IMR-90 (cell line): ENCODE measurements at regions not wholly inside any gene's neighbourhood (a gene's known extent, or its start where the extent isn't known, plus 50 kb on each side); places are given as distances from the start of the nearest gene placed in this dataset.

ENCODE experiments used
- ATAC-seq: fragments of 200-7000 bp; cut with Tn5 transposase; 2 replicates; pipeline ENCODE4 v1.9.1; 2020; ENCODE audit warnings: low read depth, mild to moderate bottlenecking, moderate library complexity
- BruUV-seq: library from RNA; stranded (reverse); fragments of 400-500 nt; replicated peaks from 2 replicates; lab custom pipeline; 2021; lab: Mats Ljungman, UMichigan
- CTCF ChIA-PET: fragments of 300-600 bp; formaldehyde crosslinking; extraction: SDS; loops from one replicate; lab custom pipeline; 2021; ENCODE audit warnings: antibody characterized with exemption; lab: Yijun Ruan, JAX
- POLR2A ChIA-PET: fragments of 300-600 bp; sonication (Branson Sonifier 250); formaldehyde crosslinking; loops from one replicate; lab custom pipeline; 2022; ENCODE audit warnings: antibody characterized with exemption; ENCODE audit not compliant: unreplicated experiment; lab: Charles Lee
- DNase-seq: peaks from one replicate; pipeline ENCODE4 v3.0.0; 2013
- H2AFZ ChIP-seq: replicated peaks from 2 replicates; pipeline ENCODE3; 2013; ENCODE audit warnings: low read length, mild to moderate bottlenecking; ENCODE audit not compliant: poor library complexity
- H2AK5ac ChIP-seq: 2 replicates; pipeline ENCODE4 v1.6.1; 2013; ENCODE audit warnings: low read depth, low read length, inconsistent platforms
- H2AK9ac ChIP-seq: replicated peaks from 2 replicates; pipeline ENCODE3; 2013; ENCODE audit warnings: mild to moderate bottlenecking, low read depth, low read length, moderate library complexity; ENCODE audit not compliant: poor library complexity
- H2BK120ac ChIP-seq: 2 replicates; pipeline ENCODE4 v1.6.1; 2013; ENCODE audit warnings: low read depth, low read length, inconsistent platforms
- H2BK15ac ChIP-seq: 3 replicates; pipeline ENCODE4 v1.6.1; 2013; ENCODE audit warnings: low read depth, low read length, inconsistent platforms
- H2BK20ac ChIP-seq: 2 replicates; pipeline ENCODE4 v1.6.1; 2013; ENCODE audit warnings: low read depth, mild to moderate bottlenecking, inconsistent platforms, low read length, moderate library complexity
- H2BK5ac ChIP-seq: 2 replicates; pipeline ENCODE4 v1.6.1; 2013; ENCODE audit warnings: mild to moderate bottlenecking, low read depth, low read length, inconsistent platforms; ENCODE audit not compliant: poor library complexity, severe bottlenecking
- H3K14ac ChIP-seq: replicated peaks from 2 replicates; pipeline ENCODE4 v1.6.1; 2013; ENCODE audit warnings: low read depth, low read length, inconsistent platforms
- H3K18ac ChIP-seq: 2 replicates; pipeline ENCODE4 v1.6.1; 2013; ENCODE audit warnings: low read depth, low read length, control low read depth
- H3K23ac ChIP-seq: 2 replicates; pipeline ENCODE4 v1.6.1; 2013; ENCODE audit warnings: low read depth, low read length, inconsistent platforms
- H3K27ac ChIP-seq: 2 replicates; pipeline ENCODE4 v1.5.1; 2013; ENCODE audit warnings: mild to moderate bottlenecking, control low read depth, low read length; ENCODE audit not compliant: insufficient read depth
- H3K27me3 ChIP-seq: 2 replicates; pipeline ENCODE4 v1.6.1; 2013; ENCODE audit warnings: low read length; ENCODE audit not compliant: control insufficient read depth, insufficient read depth
- H3K36me3 ChIP-seq: 2 replicates; pipeline ENCODE4 v1.6.1; 2013; ENCODE audit warnings: low read length, mixed read lengths; ENCODE audit not compliant: control insufficient read depth, insufficient read depth
- H3K4ac ChIP-seq: 2 replicates; pipeline ENCODE4 v1.6.1; 2013; ENCODE audit warnings: low read depth, low read length, inconsistent platforms
- H3K4me1 ChIP-seq: 2 replicates; pipeline ENCODE4 v1.6.1; 2013; ENCODE audit warnings: low read length, mixed read lengths; ENCODE audit not compliant: control insufficient read depth, insufficient read depth
- H3K4me2 ChIP-seq: 2 replicates; pipeline ENCODE4 v1.6.1; 2013; ENCODE audit warnings: low read depth, mild to moderate bottlenecking, control low read depth, low read length, moderate library complexity
- H3K4me3 ChIP-seq: 2 replicates; pipeline ENCODE4 v1.5.1; 2013; ENCODE audit warnings: low read depth, mild to moderate bottlenecking, control low read depth, low read length, moderate library complexity; ENCODE audit not compliant: insufficient read depth
- H3K56ac ChIP-seq: 2 replicates; pipeline ENCODE4 v1.6.1; 2013; ENCODE audit warnings: low read length, inconsistent platforms; ENCODE audit not compliant: insufficient read depth; ENCODE audit errors: extremely low read depth
- H3K79me1 ChIP-seq, 2 experiments: 2 replicates each; pipeline ENCODE4 v1.6.1; 2013; ENCODE audit warnings: low read length in 2 of 2, inconsistent platforms in 1 of 2, low read depth in 1 of 2
- H3K9ac ChIP-seq: 2 replicates; pipeline ENCODE4 v1.6.1; 2013; ENCODE audit warnings: low read depth, low read length, control low read depth
- H3K9me1 ChIP-seq: 2 replicates; pipeline ENCODE4 v1.6.1; 2013; ENCODE audit warnings: low read length, inconsistent platforms; ENCODE audit not compliant: insufficient read depth
- H3K9me3 ChIP-seq: 2 replicates; pipeline ENCODE4 v1.6.1; 2013; ENCODE audit warnings: low read length; ENCODE audit not compliant: control insufficient read depth, insufficient read depth
- H4K20me1 ChIP-seq: 2 replicates; pipeline ENCODE4 v1.6.1; 2013; ENCODE audit warnings: low read length, inconsistent platforms; ENCODE audit not compliant: insufficient read depth
- H4K5ac ChIP-seq: 2 replicates; pipeline ENCODE4 v1.6.1; 2013; ENCODE audit warnings: mild to moderate bottlenecking, low read depth, low read length, control low read depth
- H4K8ac ChIP-seq, 2 experiments: 2 replicates each; pipeline ENCODE4 v1.6.1; 2013; ENCODE audit warnings: low read depth in 2 of 2, low read length in 2 of 2, control low read depth in 1 of 2, inconsistent platforms in 1 of 2
- H4K91ac ChIP-seq: 2 replicates; pipeline ENCODE4 v1.6.1; 2013; ENCODE audit warnings: low read depth, low read length, inconsistent platforms; ENCODE audit not compliant: insufficient read depth
- CEBPB ChIP-seq: IDR thresholded peaks from 2 replicates; pipeline ENCODE4 v1.6.1; 2012; ENCODE audit warnings: low read depth, low read length, improper control_type of control experiment
- dilution Hi-C: fragments of 300-500 bp; cut with HindIII; formaldehyde crosslinking; loops from one replicate; pipeline ENCODE4 v1.14.3; 2018; ENCODE audit warnings: low sequenced_read_pairs; ENCODE audit not compliant: unreplicated experiment
- in situ Hi-C: fragments of 300-500 bp; cut with MboI; formaldehyde crosslinking; loops from 3 replicates; pipeline ENCODE4 v1.14.3; 2019; ENCODE audit warnings: low sequenced_read_pairs, inconsistent platforms, mixed read lengths
- intact Hi-C: fragments of 100-400 bp; cut with micrococcal nuclease; formaldehyde crosslinking; loops from 2 replicates; pipeline ENCODE4 v1.10.0; 2022
- TF ChIP-seq, protein P1 (sequence below): conservative IDR thresholded peaks from 2 replicates; pipeline ENCODE4 v1.5.1; 2012; ENCODE audit warnings: mild to moderate bottlenecking, low read depth, low read length, improper control_type of control experiment

DNA sequence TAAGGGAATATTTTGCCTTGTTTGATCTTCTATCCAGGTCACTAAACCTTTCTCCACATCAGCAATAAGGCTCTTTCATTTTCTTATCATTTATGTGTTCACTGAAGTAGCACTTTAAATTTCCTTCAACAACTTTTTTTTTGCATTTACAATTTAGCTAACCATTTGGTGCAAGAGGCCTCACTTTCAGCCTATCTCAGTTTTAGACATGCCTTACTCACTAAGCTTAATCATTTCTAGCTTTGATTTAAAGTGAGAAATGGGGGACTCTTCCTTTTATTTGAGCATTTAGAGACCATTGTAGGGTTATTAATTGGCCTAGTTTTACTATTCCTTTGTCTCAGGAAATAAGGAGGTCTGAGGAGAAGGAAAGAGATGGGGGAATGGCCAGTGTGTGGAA is 250.5 kb downstream of the AUH start:
- Histone ChIP-seq H3K27ac (no peak overlapping the region), H4K8ac (no peak overlapping the region), H4K20me1 (no peaks in the 10 kb centered on the region), H2AK9ac (no peak overlapping the region), H4K91ac (no peak overlapping the region), H3K9ac (no peak overlapping the region), H3K4ac (no peak overlapping the region), H2BK20ac (no peak overlapping the region), H4K5ac (no peak overlapping the region), H3K14ac (no peak overlapping the region), H3K23ac (no peak overlapping the region), H3K36me3 (no peaks in the 10 kb centered on the region), H2BK15ac (no peak overlapping the region), H3K4me2 (no peak overlapping the region), H3K27me3 (no peaks in the 10 kb centered on the region), H3K18ac (no peak overlapping the region), H3K4me3 (no peak overlapping the region), H2AFZ (no peak overlapping the region), H3K9me1 (no peaks in the 10 kb centered on the region; the same call in 1 of the 2 replicates), H3K4me1 (peaks cover 2% of the 10 kb centered on the region; the same call in 1 of the 2 replicates), H2BK5ac (no peak overlapping the region), H3K56ac (no peak overlapping the region), H2BK120ac (no peak overlapping the region), H3K9me3 (peaks cover 8% of the 10 kb centered on the region; the same call in 1 of the 2 replicates), H2AK5ac (no peak overlapping the region), H3K79me1 (no peaks in the 10 kb centered on the region)
- BruUV-seq: no TSS peak
- TF ChIP-seq, protein P1, sequence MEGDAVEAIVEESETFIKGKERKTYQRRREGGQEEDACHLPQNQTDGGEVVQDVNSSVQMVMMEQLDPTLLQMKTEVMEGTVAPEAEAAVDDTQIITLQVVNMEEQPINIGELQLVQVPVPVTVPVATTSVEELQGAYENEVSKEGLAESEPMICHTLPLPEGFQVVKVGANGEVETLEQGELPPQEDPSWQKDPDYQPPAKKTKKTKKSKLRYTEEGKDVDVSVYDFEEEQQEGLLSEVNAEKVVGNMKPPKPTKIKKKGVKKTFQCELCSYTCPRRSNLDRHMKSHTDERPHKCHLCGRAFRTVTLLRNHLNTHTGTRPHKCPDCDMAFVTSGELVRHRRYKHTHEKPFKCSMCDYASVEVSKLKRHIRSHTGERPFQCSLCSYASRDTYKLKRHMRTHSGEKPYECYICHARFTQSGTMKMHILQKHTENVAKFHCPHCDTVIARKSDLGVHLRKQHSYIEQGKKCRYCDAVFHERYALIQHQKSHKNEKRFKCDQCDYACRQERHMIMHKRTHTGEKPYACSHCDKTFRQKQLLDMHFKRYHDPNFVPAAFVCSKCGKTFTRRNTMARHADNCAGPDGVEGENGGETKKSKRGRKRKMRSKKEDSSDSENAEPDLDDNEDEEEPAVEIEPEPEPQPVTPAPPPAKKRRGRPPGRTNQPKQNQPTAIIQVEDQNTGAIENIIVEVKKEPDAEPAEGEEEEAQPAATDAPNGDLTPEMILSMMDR: no peak
- no peak for TF ChIP-seq CEBPB
- dilution Hi-C loops (no loop called here), intact Hi-C loops (no loop called here), in situ Hi-C loops (no loop called here)
- POLR2A ChIA-PET: no interaction called here
- ATAC-seq: no peak
- CTCF ChIA-PET: no interaction called here
- no peak for DNase-seq
